GM18858 (cell line): ENCODE measurements at regions not wholly inside any gene's neighbourhood (a gene's known extent, or its start where the extent isn't known, plus 50 kb on each side); places are given as distances from the start of the nearest gene placed in this dataset.
"Not testable (repeated sequence)": the region's sequence is repeated elsewhere in the genome, so short reads cannot be mapped to it uniquely, and the experiment has no call there.

ENCODE experiments used
- ATAC-seq: cut with Tn5 transposase; IDR thresholded peaks from one replicate; pipeline ENCODE4 v1.9.1; 2021; ENCODE audit not compliant: unreplicated experiment

- ATAC-seq, result no peak
Measured at GRCh38 chr7:79513261-79513660, 59.8 kb upstream of the MAGI2 start.

GRCh38 chr7:79512261-79512660 is 58.8 kb upstream of the MAGI2 start:
- no peak for ATAC-seq

GRCh38 chr7:79511056-79511455 is 57.6 kb upstream of the MAGI2 start:
- not testable (repeated sequence) for ATAC-seq

- no peak for ATAC-seq
Measured at GRCh38 chr7:79507131-79507530, 53.7 kb upstream of the MAGI2 start.

- no peak for ATAC-seq
Measured at GRCh38 chr7:79506481-79506880, 53.0 kb upstream of the MAGI2 start.

GRCh38 chr7:79504607-79505389 is 51.3 kb upstream of the MAGI2 start:
- no peak for ATAC-seq
